SK-N-SH (cell line): ENCODE measurements at regions not wholly inside any gene's neighbourhood (a gene's known extent, or its start where the extent isn't known, plus 50 kb on each side); places are given as distances from the start of the nearest gene placed in this dataset.

Experiments
- CTCF ChIA-PET: fragments of 300-600, 350-600 bp; formaldehyde crosslinking; extraction: SDS; loops from one replicate; lab custom pipeline; 2021; lab: Yijun Ruan, JAX
- POLR2A ChIA-PET: fragments of 350-600 bp; sonication (Branson Sonifier 250); formaldehyde crosslinking; extraction: SDS; loops from one replicate; lab custom pipeline; 2020; ENCODE audit warnings: antibody characterized with exemption, inconsistent platforms; lab: Yijun Ruan, JAX
- DNase-seq: peaks from one replicate; pipeline ENCODE4 v3.0.0; 2012
- H2AFZ ChIP-seq: fragments of 200-600 bp; sonication (generic); 2 replicates; pipeline ENCODE4 v1.8.1; 2016; ENCODE audit warnings: antibody characterized with exemption, mild to moderate bottlenecking, low read depth
- H3F3A ChIP-seq: fragments of 200-600 bp; sonication (generic); replicated peaks from 2 replicates; pipeline ENCODE3; 2016; ENCODE audit warnings: antibody characterized with exemption, mild to moderate bottlenecking; ENCODE audit not compliant: insufficient read depth
- H3K27ac ChIP-seq, 2 experiments: fragments of 200-500 bp in 1 of 2; fragments of 200-600 bp in 1 of 2; sonication (Bioruptor generic) in 1 of 2; sonication (generic), shearing (Covaris generic) in 1 of 2; 2 replicates each; pipeline versions ENCODE4 v1.5.1 to v1.6.1; 2014 to 2016; ENCODE audit warnings: low read depth in 2 of 2, inconsistent platforms in 1 of 2, low read length in 1 of 2, mild to moderate bottlenecking in 1 of 2, mixed read lengths in 1 of 2
- H3K27me3 ChIP-seq: fragments of 200-600 bp; sonication (generic), shearing (Covaris generic); 2 replicates; pipeline ENCODE4 v1.6.1; 2016; ENCODE audit warnings: mixed run types; ENCODE audit not compliant: insufficient read depth
- H3K36me3 ChIP-seq, 2 experiments: fragments of 200-500 bp in 1 of 2; fragments of 200-600 bp in 1 of 2; sonication (Bioruptor generic) in 1 of 2; sonication (generic) in 1 of 2; replicated peaks in 1 of 2; 2 replicates each; pipeline versions ENCODE3 to v1.5.1; 2014 to 2016; ENCODE audit warnings: low read length in 1 of 2, mild to moderate bottlenecking in 1 of 2; ENCODE audit not compliant: insufficient read depth in 2 of 2, control insufficient read depth in 1 of 2
- H3K4me1 ChIP-seq, 2 experiments: fragments of 200-500 bp in 1 of 2; fragments of 200-600 bp in 1 of 2; sonication (Bioruptor generic) in 1 of 2; sonication (generic), shearing (Covaris generic) in 1 of 2; 2 replicates each; pipeline versions ENCODE4 v1.5.1 to v1.6.1; 2014 to 2016; ENCODE audit warnings: low read depth in 1 of 2, low read length in 1 of 2, mixed run types in 1 of 2; ENCODE audit not compliant: insufficient read depth in 2 of 2, control insufficient read depth in 1 of 2
- H3K4me2 ChIP-seq: fragments of 200-600 bp; sonication (generic), shearing (Covaris generic); 2 replicates; pipeline ENCODE4 v1.6.1; 2017; ENCODE audit warnings: mixed run types
- H3K4me3 ChIP-seq, 2 experiments: fragments of 200-500 bp in 1 of 2; fragments of 200-600 bp in 1 of 2; sonication (Bioruptor generic) in 1 of 2; sonication (generic), shearing (Covaris generic) in 1 of 2; 2 replicates each; pipeline versions ENCODE4 v1.5.1 to v1.8.1; 2014 to 2016; ENCODE audit warnings: low read depth in 2 of 2, inconsistent platforms in 1 of 2, low read length in 1 of 2, mild to moderate bottlenecking in 1 of 2, mixed read lengths in 1 of 2, moderate library complexity in 1 of 2
- H3K79me2 ChIP-seq: fragments of 200-600 bp; sonication (generic); 2 replicates; pipeline ENCODE4 v1.8.1; 2017; ENCODE audit warnings: mild to moderate bottlenecking; ENCODE audit not compliant: insufficient read depth
- H3K9ac ChIP-seq: fragments of 200-600 bp; sonication (generic); 2 replicates; pipeline ENCODE4 v1.6.1; 2017; ENCODE audit warnings: mixed run types
- H3K9me2 ChIP-seq: fragments of 200-600 bp; sonication (generic); 2 replicates; pipeline ENCODE4 v1.6.1; 2017; ENCODE audit warnings: mixed run types
- H3K9me3 ChIP-seq: fragments of 200-600 bp; sonication (generic); 2 replicates; pipeline ENCODE4 v1.6.1; 2017; ENCODE audit warnings: mixed run types, mild to moderate bottlenecking, moderate library complexity
- H4K20me1 ChIP-seq: fragments of 200-600 bp; sonication (generic); 2 replicates; pipeline ENCODE4 v1.6.1; 2017; ENCODE audit warnings: mild to moderate bottlenecking, mixed run types; ENCODE audit not compliant: insufficient read depth
- CTCF ChIP-seq: fragments of 200-600 bp; sonication (generic); IDR thresholded peaks from 2 replicates; pipeline ENCODE4 v1.6.1; 2017; ENCODE audit warnings: antibody characterized with exemption, mild to moderate bottlenecking, moderate library complexity
- EP300 ChIP-seq, 2 experiments: IDR thresholded peaks; 2 replicates each; pipeline versions ENCODE4 v1.4.0 to v1.6.1; 2012; ENCODE audit warnings: borderline replicate concordance in 1 of 2, low read depth in 1 of 2, low read length in 1 of 2
- EZH2phosphoT487 ChIP-seq: fragments of 200-600 bp; sonication (generic); IDR thresholded peaks from 2 replicates; pipeline ENCODE4 v1.6.1; 2017; ENCODE audit warnings: low read depth, mixed run types, mild to moderate bottlenecking, antibody characterized with exemption, moderate library complexity, borderline replicate concordance
- FOSL2 ChIP-seq: IDR thresholded peaks from 2 replicates; pipeline ENCODE4 v1.4.0; 2012; ENCODE audit warnings: low read depth, mild to moderate bottlenecking, moderate library complexity, borderline replicate concordance
- GABPA ChIP-seq: IDR thresholded peaks from 2 replicates; pipeline ENCODE4 v1.4.0; 2012; ENCODE audit warnings: low read depth, mild to moderate bottlenecking
- GATA2 ChIP-seq: sonication (generic); formaldehyde crosslinking; IDR thresholded peaks from 2 replicates; pipeline ENCODE4 v1.5.0; 2020; ENCODE audit warnings: mild to moderate bottlenecking, missing genetic modification reagents
- MEF2A ChIP-seq: IDR thresholded peaks from 2 replicates; pipeline ENCODE4 v1.4.0; 2012; ENCODE audit warnings: low read depth, borderline replicate concordance
- NFIC ChIP-seq: IDR thresholded peaks from 2 replicates; pipeline ENCODE4 v1.4.0; 2012; ENCODE audit warnings: borderline replicate concordance
- PBX3 ChIP-seq: IDR thresholded peaks from 2 replicates; pipeline ENCODE4; 2012
- POLR2AphosphoS5 ChIP-seq: IDR thresholded peaks from 2 replicates; pipeline ENCODE4 v1.6.1; 2012; ENCODE audit warnings: low read depth, low read length
- RCOR1 ChIP-seq: fragments of 150-350 bp; IDR thresholded peaks from 2 replicates; pipeline ENCODE4 v1.6.1; 2017; ENCODE audit warnings: antibody characterized with exemption, low read length
- REST ChIP-seq: IDR thresholded peaks from 2 replicates; pipeline ENCODE4 v1.6.1; 2012; ENCODE audit warnings: mild to moderate bottlenecking, low read depth, low read length, moderate library complexity
- RFX5 ChIP-seq: IDR thresholded peaks from 2 replicates; pipeline ENCODE4 v1.6.1; 2012; ENCODE audit warnings: mild to moderate bottlenecking, improper control_type of control experiment, low read length
- RXRA ChIP-seq: IDR thresholded peaks from 2 replicates; pipeline ENCODE4 v1.4.0; 2012; ENCODE audit warnings: low read depth, mild to moderate bottlenecking, borderline replicate concordance
- TCF12 ChIP-seq: IDR thresholded peaks from 2 replicates; pipeline ENCODE4 v1.4.0; 2012
- TEAD4 ChIP-seq: IDR thresholded peaks from 2 replicates; pipeline ENCODE4 v1.4.0; 2012; ENCODE audit warnings: mild to moderate bottlenecking, borderline replicate concordance; ENCODE audit not compliant: insufficient read depth
- USF2 ChIP-seq: fragments of 150-350 bp; IDR thresholded peaks from 2 replicates; pipeline ENCODE4 v1.6.1; 2017; ENCODE audit warnings: antibody characterized with exemption, low read length, low read depth, borderline replicate concordance
- ZBTB33 ChIP-seq: IDR thresholded peaks from 2 replicates; pipeline ENCODE4 v1.4.0; 2012; ENCODE audit warnings: low read depth, borderline replicate concordance
- WGBS: methylation state at CpG from one replicate; pipeline ENCODE4 v1.1.6; 2017; ENCODE audit warnings: low lambda C conversion rate; 5-methylcytosine and 5-hydroxymethylcytosine counted together

GRCh38 chr11:120054016-120054752, 83.7 kb downstream of the TRIM29 start:
- H3K4me1 ChIP-seq, result peaks cover 0 to 6% of the 10 kb centered on the region in 2 experiments; a peak in 1 of 4 replicates
- no peaks in the 10 kb centered on the region for H3K79me2 ChIP-seq
- H4K20me1 ChIP-seq, result no peaks in the 10 kb centered on the region
- no peak overlapping the region for H2AFZ ChIP-seq
- CTCF ChIA-PET, result no interaction called here
- no peak overlapping the region for H3K4me3 ChIP-seq
- no peak overlapping the region for H3K4me2 ChIP-seq
- no peak overlapping the region for H3K27ac ChIP-seq
- POLR2A ChIA-PET, result no interaction called here
- H3K9me2 ChIP-seq, result no peaks in the 10 kb centered on the region
- no peaks in the 10 kb centered on the region for H3K27me3 ChIP-seq
- H3K9ac ChIP-seq, result no peak overlapping the region
- H3F3A ChIP-seq, result no peaks in the 10 kb centered on the region
- no peaks in the 10 kb centered on the region for H3K36me3 ChIP-seq
- TF ChIP-seq PBX3 (no peak), MEF2A (no peak), GABPA (no peak), TCF12 (no peak), ZBTB33 (no peak), GATA2 (CRISPR knock-in tag) (no peak), TEAD4 (no peak), NFIC (no peak), RXRA (no peak), EZH2phosphoT487 (no peak), RCOR1 (no peak), USF2 (no peak), REST (no peak), RFX5 (no peak), FOSL2 (no peak), EP300 (IDR thresholded peaks at IDR 0.05; ENCODE audit: borderline replicate concordance in 1 of 2, low read depth in 1 of 2, low read length in 1 of 2) (no peak), POLR2AphosphoS5 (no peak), CTCF (no peak)
- DNase-seq, result no peak
- WGBS, result 23% methylated on average over 3 of the region's 3 CpGs
- no peaks in the 10 kb centered on the region for H3K9me3 ChIP-seq
